GM12878 (cell line): ENCODE measurements at regions not wholly inside any gene's neighbourhood (a gene's known extent, or its start where the extent isn't known, plus 50 kb on each side); places are given as distances from the start of the nearest gene placed in this dataset.

Source experiments
- ATAC-seq: fragments of 200-7000 bp; cut with Tn5 transposase; 3 replicates; pipeline ENCODE4 v1.9.1; 2020; ENCODE audit warnings: mild to moderate bottlenecking, moderate library complexity
- BruUV-seq: library from RNA; stranded (reverse); fragments of 400-500 nt; replicated peaks from 2 replicates; lab custom pipeline; 2021; lab: Mats Ljungman, UMichigan
- CTCF ChIA-PET: fragments of 300-600 bp; sonication (Branson Sonifier 250); formaldehyde crosslinking; extraction: SDS; loops from one replicate; lab custom pipeline; 2021; ENCODE audit warnings: inconsistent platforms; lab: Yijun Ruan, JAX
- POLR2A ChIA-PET: fragments of 350-600 bp; formaldehyde crosslinking; extraction: SDS; loops from one replicate; lab custom pipeline; 2021; ENCODE audit warnings: inconsistent platforms; lab: Charles Lee
- RAD21 ChIA-PET: fragments of 300-600 bp; sonication (Branson Sonifier 250); formaldehyde crosslinking; loops from one replicate; lab custom pipeline; 2023; ENCODE audit warnings: antibody characterized with exemption; ENCODE audit not compliant: unreplicated experiment; lab: Charles Lee
- SMC1A ChIA-PET: fragments of 300-600 bp; sonication (Branson Sonifier 250); formaldehyde crosslinking; loops from one replicate; lab custom pipeline; 2023; ENCODE audit not compliant: unreplicated experiment, uncharacterized antibody; lab: Charles Lee
- DNase-seq: peaks from one replicate; pipeline ENCODE4 v3.0.0-alpha.2; 2011; ENCODE audit warnings: low read depth, low spot score
- FAIRE-seq: peaks from 3 replicates; lab custom pipeline; 2011; peaks lifted over from hg19 to GRCh38; lab: Jason Lieb, UNC
- H2AFZ ChIP-seq: 2 replicates; pipeline ENCODE4 v1.6.0; 2011; ENCODE audit warnings: low read depth, low read length, control low read depth; ENCODE audit not compliant: control insufficient read depth
- H3K27ac ChIP-seq: 2 replicates; pipeline ENCODE4 v1.5.1; 2011; ENCODE audit warnings: control low read depth; ENCODE audit not compliant: control insufficient read depth, insufficient read depth
- H3K27me3 ChIP-seq, 2 experiments: replicated peaks in 1 of 2; 2 replicates each; pipeline versions ENCODE4 v1.6.0 to v1.6.1; 2011; ENCODE audit warnings: low read length in 1 of 2; ENCODE audit not compliant: control insufficient read depth in 2 of 2, insufficient read depth in 2 of 2
- H3K36me3 ChIP-seq, 2 experiments: 2 replicates each; pipeline ENCODE4 v1.5.1; 2011; ENCODE audit warnings: low read length in 1 of 2; ENCODE audit not compliant: control insufficient read depth in 2 of 2, insufficient read depth in 2 of 2
- H3K4me1 ChIP-seq: 2 replicates; pipeline ENCODE4 v1.6.1; 2011; ENCODE audit warnings: mild to moderate bottlenecking, low read length, moderate library complexity, mixed read lengths; ENCODE audit not compliant: control insufficient read depth, insufficient read depth
- H3K4me2 ChIP-seq: 2 replicates; pipeline ENCODE4 v1.6.0; 2011; ENCODE audit warnings: control low read depth; ENCODE audit not compliant: control insufficient read depth, insufficient read depth
- H3K4me3 ChIP-seq: fragments of 200-600 bp; sonication (generic); 2 replicates; pipeline ENCODE4 v1.5.1; 2016
- H3K79me2 ChIP-seq: 2 replicates; pipeline ENCODE4 v1.6.0; 2011; ENCODE audit warnings: low read length; ENCODE audit not compliant: control insufficient read depth, insufficient read depth
- H3K9ac ChIP-seq: 2 replicates; pipeline ENCODE4 v1.8.0; 2011; ENCODE audit warnings: low read length, control low read depth, mixed read lengths; ENCODE audit not compliant: control insufficient read depth, insufficient read depth
- H3K9me3 ChIP-seq: replicated peaks from 3 replicates; pipeline ENCODE4 v1.5.1; 2011; ENCODE audit warnings: mild to moderate bottlenecking, low read length; ENCODE audit not compliant: control insufficient read depth, insufficient read depth
- H4K20me1 ChIP-seq: 2 replicates; pipeline ENCODE4 v1.6.0; 2011; ENCODE audit not compliant: control insufficient read depth, insufficient read depth
- BCL11A ChIP-seq: IDR thresholded peaks from 2 replicates; pipeline ENCODE4 v1.6.1; 2011; ENCODE audit warnings: low read depth, low read length
- CEBPB ChIP-seq, 2 experiments: fragments of 150-350 bp in 1 of 2; IDR thresholded peaks; 2 replicates each; pipeline ENCODE4 v1.6.1; 2012 to 2014; ENCODE audit warnings: low read depth in 2 of 2, low read length in 2 of 2, borderline replicate concordance in 1 of 2, inconsistent platforms in 1 of 2
- FOXM1 ChIP-seq: IDR thresholded peaks from 2 replicates; pipeline ENCODE4 v1.6.1; 2012; ENCODE audit warnings: low read depth, mild to moderate bottlenecking, inconsistent platforms, low read length, moderate library complexity
- MYC ChIP-seq: IDR thresholded peaks from 2 replicates; pipeline ENCODE4 v1.6.1; 2011; ENCODE audit warnings: mild to moderate bottlenecking, low read length, moderate library complexity, inconsistent platforms; ENCODE audit not compliant: insufficient read depth, insufficient replicate concordance, insufficient read length, severe bottlenecking
- NBN ChIP-seq: fragments of 450-650 bp; IDR thresholded peaks from 2 replicates; pipeline ENCODE4 v1.6.1; 2016
- PKNOX1 ChIP-seq: fragments of 450-650 bp; IDR thresholded peaks from 2 replicates; pipeline ENCODE4 v1.6.1; 2016; ENCODE audit warnings: mild to moderate bottlenecking
- PML ChIP-seq: IDR thresholded peaks from 2 replicates; pipeline ENCODE4 v1.6.1; 2012; ENCODE audit warnings: low read length, inconsistent platforms
- RAD21 ChIP-seq: IDR thresholded peaks from 2 replicates; pipeline ENCODE4 v1.6.1; 2011; ENCODE audit warnings: mild to moderate bottlenecking, low read depth, low read length, moderate library complexity; ENCODE audit not compliant: insufficient read depth
- SREBF1 ChIP-seq: IDR thresholded peaks from 2 replicates; pipeline ENCODE4 v1.6.1; 2012; ENCODE audit warnings: mild to moderate bottlenecking, low read length
- WGBS: methylation state at CpG from one replicate; pipeline ENCODE4 v1.1.6; 2016; ENCODE audit warnings: low lambda C conversion rate; ENCODE audit not compliant: insufficient replicate concordance, insufficient coverage; ENCODE audit errors: missing lambda C conversion rate; 5-methylcytosine and 5-hydroxymethylcytosine counted together
- in situ Hi-C: fragments of 300-500 bp; cut with MboI; formaldehyde crosslinking; loops from 9 replicates; pipeline ENCODE4 v1.14.3; 2018; ENCODE audit warnings: mixed read lengths
- intact Hi-C: fragments of 100-400 bp; cut with micrococcal nuclease; formaldehyde crosslinking; loops from one replicate; pipeline ENCODE4 v1.14.2; 2022; ENCODE audit not compliant: unreplicated experiment
- TF ChIP-seq, protein P1 (sequence below): fragments of 450-650 bp; IDR thresholded peaks from 2 replicates; pipeline ENCODE4 v1.6.1; 2016; ENCODE audit warnings: mild to moderate bottlenecking, moderate library complexity, borderline replicate concordance
- TF ChIP-seq, protein P2 (sequence below): fragments of 450-650 bp; IDR thresholded peaks from 2 replicates; pipeline ENCODE4 v1.6.1; 2017; ENCODE audit warnings: antibody characterized with exemption, mild to moderate bottlenecking, moderate library complexity
- TF ChIP-seq, protein P3 (sequence below): fragments of 450-650 bp; IDR thresholded peaks from 2 replicates; pipeline ENCODE4 v1.6.1; 2018; ENCODE audit warnings: mild to moderate bottlenecking, low read depth, moderate library complexity; ENCODE audit not compliant: partially characterized antibody

DNA sequence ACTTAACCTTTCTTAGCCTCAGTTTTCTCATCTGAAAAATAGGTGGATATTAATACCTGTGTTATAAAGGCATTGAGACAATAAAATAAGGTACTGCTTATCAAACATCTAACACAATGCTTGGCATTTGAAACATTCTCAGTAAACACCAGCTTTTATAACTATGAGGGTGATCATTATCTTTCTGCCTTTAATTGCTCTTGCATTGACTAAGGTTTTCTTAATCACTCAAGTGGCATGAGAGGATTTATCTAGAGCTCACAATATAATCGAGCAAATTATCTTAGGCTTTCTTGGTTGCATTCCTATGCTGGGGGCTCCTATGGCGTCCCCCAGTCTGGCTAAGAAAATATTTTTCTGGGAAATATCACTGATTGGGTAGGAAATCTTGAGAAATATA lies 716.4 kb upstream of the MARCKS start:
- no peaks in the 10 kb centered on the region for H3K4me1 ChIP-seq
- H3K27ac ChIP-seq, result no peak overlapping the region
- H4K20me1 ChIP-seq, result no peaks in the 10 kb centered on the region
- H3K27me3 ChIP-seq, result no peaks in the 10 kb centered on the region
- no peak overlapping the region for H3K9ac ChIP-seq
- H3K9me3 ChIP-seq, result no peaks in the 10 kb centered on the region
- no peaks in the 10 kb centered on the region for H3K36me3 ChIP-seq
- in situ Hi-C loops, result no loop called here
- H2AFZ ChIP-seq, result no peak overlapping the region
- DNase-seq (no peak), ATAC-seq (no peak), FAIRE-seq (no peak)
- ChIA-PET SMC1A (interaction anchor here (0.7 to 2.0 kb wide), 3 partner anchors 10 to 258 kb away, joined by 3 to 6 read pairs (median 3); no protein-coding TSS in a partner anchor), POLR2A (no interaction called here), CTCF (interaction anchor here (0.6 to 1.6 kb wide), 4 partner anchors 15 to 773 kb away, joined by 3 to 4 read pairs (median 3); no protein-coding TSS in a partner anchor), RAD21 (interaction anchor here (0.9 kb wide), 1 partner anchor 366 kb away, joined by 3 read pairs; no protein-coding TSS in a partner anchor)
- WGBS, result 25% methylated on average over 2 of the region's 2 CpGs
- no peak overlapping the region for H3K4me2 ChIP-seq
- H3K79me2 ChIP-seq, result no peaks in the 10 kb centered on the region
- TF ChIP-seq FOXM1 (no peak), NBN (no peak), RAD21 (no peak), MYC (no peak), SREBF1 (no peak), PML (no peak), CEBPB (IDR thresholded peaks at IDR 0.05; ENCODE audit: borderline replicate concordance in 1 of 2, low read depth in 2 of 2, low read length in 2 of 2) (no peak), PKNOX1 (no peak), BCL11A (no peak)
- TF ChIP-seq, protein P1, sequence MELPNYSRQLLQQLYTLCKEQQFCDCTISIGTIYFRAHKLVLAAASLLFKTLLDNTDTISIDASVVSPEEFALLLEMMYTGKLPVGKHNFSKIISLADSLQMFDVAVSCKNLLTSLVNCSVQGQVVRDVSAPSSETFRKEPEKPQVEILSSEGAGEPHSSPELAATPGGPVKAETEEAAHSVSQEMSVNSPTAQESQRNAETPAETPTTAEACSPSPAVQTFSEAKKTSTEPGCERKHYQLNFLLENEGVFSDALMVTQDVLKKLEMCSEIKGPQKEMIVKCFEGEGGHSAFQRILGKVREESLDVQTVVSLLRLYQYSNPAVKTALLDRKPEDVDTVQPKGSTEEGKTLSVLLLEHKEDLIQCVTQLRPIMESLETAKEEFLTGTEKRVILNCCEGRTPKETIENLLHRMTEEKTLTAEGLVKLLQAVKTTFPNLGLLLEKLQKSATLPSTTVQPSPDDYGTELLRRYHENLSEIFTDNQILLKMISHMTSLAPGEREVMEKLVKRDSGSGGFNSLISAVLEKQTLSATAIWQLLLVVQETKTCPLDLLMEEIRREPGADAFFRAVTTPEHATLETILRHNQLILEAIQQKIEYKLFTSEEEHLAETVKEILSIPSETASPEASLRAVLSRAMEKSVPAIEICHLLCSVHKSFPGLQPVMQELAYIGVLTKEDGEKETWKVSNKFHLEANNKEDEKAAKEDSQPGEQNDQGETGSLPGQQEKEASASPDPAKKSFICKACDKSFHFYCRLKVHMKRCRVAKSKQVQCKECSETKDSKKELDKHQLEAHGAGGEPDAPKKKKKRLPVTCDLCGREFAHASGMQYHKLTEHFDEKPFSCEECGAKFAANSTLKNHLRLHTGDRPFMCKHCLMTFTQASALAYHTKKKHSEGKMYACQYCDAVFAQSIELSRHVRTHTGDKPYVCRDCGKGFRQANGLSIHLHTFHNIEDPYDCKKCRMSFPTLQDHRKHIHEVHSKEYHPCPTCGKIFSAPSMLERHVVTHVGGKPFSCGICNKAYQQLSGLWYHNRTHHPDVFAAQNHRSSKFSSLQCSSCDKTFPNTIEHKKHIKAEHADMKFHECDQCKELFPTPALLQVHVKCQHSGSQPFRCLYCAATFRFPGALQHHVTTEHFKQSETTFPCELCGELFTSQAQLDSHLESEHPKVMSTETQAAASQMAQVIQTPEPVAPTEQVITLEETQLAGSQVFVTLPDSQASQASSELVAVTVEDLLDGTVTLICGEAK, result no peak
- TF ChIP-seq, protein P2, sequence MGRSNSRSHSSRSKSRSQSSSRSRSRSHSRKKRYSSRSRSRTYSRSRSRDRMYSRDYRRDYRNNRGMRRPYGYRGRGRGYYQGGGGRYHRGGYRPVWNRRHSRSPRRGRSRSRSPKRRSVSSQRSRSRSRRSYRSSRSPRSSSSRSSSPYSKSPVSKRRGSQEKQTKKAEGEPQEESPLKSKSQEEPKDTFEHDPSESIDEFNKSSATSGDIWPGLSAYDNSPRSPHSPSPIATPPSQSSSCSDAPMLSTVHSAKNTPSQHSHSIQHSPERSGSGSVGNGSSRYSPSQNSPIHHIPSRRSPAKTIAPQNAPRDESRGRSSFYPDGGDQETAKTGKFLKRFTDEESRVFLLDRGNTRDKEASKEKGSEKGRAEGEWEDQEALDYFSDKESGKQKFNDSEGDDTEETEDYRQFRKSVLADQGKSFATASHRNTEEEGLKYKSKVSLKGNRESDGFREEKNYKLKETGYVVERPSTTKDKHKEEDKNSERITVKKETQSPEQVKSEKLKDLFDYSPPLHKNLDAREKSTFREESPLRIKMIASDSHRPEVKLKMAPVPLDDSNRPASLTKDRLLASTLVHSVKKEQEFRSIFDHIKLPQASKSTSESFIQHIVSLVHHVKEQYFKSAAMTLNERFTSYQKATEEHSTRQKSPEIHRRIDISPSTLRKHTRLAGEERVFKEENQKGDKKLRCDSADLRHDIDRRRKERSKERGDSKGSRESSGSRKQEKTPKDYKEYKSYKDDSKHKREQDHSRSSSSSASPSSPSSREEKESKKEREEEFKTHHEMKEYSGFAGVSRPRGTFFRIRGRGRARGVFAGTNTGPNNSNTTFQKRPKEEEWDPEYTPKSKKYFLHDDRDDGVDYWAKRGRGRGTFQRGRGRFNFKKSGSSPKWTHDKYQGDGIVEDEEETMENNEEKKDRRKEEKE, result no peak
- TF ChIP-seq, protein P3, sequence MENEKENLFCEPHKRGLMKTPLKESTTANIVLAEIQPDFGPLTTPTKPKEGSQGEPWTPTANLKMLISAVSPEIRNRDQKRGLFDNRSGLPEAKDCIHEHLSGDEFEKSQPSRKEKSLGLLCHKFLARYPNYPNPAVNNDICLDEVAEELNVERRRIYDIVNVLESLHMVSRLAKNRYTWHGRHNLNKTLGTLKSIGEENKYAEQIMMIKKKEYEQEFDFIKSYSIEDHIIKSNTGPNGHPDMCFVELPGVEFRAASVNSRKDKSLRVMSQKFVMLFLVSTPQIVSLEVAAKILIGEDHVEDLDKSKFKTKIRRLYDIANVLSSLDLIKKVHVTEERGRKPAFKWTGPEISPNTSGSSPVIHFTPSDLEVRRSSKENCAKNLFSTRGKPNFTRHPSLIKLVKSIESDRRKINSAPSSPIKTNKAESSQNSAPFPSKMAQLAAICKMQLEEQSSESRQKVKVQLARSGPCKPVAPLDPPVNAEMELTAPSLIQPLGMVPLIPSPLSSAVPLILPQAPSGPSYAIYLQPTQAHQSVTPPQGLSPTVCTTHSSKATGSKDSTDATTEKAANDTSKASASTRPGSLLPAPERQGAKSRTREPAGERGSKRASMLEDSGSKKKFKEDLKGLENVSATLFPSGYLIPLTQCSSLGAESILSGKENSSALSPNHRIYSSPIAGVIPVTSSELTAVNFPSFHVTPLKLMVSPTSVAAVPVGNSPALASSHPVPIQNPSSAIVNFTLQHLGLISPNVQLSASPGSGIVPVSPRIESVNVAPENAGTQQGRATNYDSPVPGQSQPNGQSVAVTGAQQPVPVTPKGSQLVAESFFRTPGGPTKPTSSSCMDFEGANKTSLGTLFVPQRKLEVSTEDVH, result no peak
- no peak overlapping the region for H3K4me3 ChIP-seq
- no TSS peak for BruUV-seq
- intact Hi-C loops, result no loop called here
